Activated CD8-positive, alpha-beta T cell treated with anti-CD3 and anti-CD28 coated beads, Interleukin-2, amount 10 ng/mL, durations not matched to agents 7 days and 5 days (primary cell): ENCODE measurements at regions not wholly inside any gene's neighbourhood (a gene's known extent, or its start where the extent isn't known, plus 50 kb on each side); places are given as distances from the start of the nearest gene placed in this dataset.

Experiments
- ATAC-seq: fragments of 150-1000 bp; cut with Tn5 transposase; one replicate; pipeline ENCODE4 v1.10.0; 2021; ENCODE audit warnings: moderate library complexity
- CTCF ChIA-PET: fragments of 350-600 bp; sonication (Branson Sonifier 250); formaldehyde crosslinking; loops from one replicate; lab custom pipeline; 2021; ENCODE audit warnings: antibody characterized with exemption; lab: Charles Lee
- POLR2A ChIA-PET: fragments of 350-600 bp; sonication (Branson Sonifier 250); formaldehyde crosslinking; loops from one replicate; lab custom pipeline; 2021; ENCODE audit warnings: antibody characterized with exemption; lab: Charles Lee
- DNase-seq: peaks from one replicate; pipeline ENCODE4 v3.0.0-alpha.2; 2020
- H3K27ac Mint-ChIP-seq: one replicate; pipeline ENCODE4 v1.8.0; 2021; ENCODE audit warnings: mild to moderate bottlenecking, mixed read lengths
- H3K27me3 Mint-ChIP-seq: one replicate; pipeline ENCODE4 v1.8.0; 2021; ENCODE audit warnings: low read depth, mixed read lengths
- H3K36me3 Mint-ChIP-seq: one replicate; pipeline ENCODE4 v1.8.0; 2021; ENCODE audit warnings: low read depth, mixed read lengths
- H3K4me1 Mint-ChIP-seq: one replicate; pipeline ENCODE4 v1.8.0; 2021; ENCODE audit warnings: low read depth, mixed read lengths
- H3K4me3 Mint-ChIP-seq: one replicate; pipeline ENCODE4 v1.8.0; 2021; ENCODE audit warnings: mild to moderate bottlenecking, mixed read lengths
- H3K9me3 Mint-ChIP-seq: one replicate; pipeline ENCODE4 v1.8.0; 2022; ENCODE audit warnings: mixed read lengths; ENCODE audit not compliant: insufficient read depth

DNA sequence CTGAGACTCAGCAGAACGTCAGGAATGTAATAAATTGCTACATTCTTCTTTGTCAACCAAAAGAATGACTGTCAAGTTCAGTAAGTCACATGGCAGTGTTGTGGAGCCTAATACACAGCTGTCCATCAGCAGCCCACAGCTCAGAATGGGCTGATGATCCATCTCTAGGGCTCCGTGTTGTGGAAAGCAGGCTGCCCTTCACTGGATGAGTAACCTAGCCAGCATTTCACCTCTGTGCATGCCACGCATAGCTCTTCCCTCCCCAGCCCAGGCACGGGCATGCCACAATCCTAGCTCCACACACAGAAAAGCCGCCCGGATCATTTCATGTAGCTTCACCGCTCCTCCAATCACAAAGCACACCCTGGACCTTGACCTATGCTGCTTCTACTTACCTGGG is 878.0 kb upstream of the TMEM132C start:
- DNase-seq: no peak
- no peaks in the 10 kb centered on the region for H3K27me3 Mint-ChIP-seq
- ATAC-seq: no peak
- CTCF ChIA-PET: no interaction called here
- H3K4me3 Mint-ChIP-seq: no peak overlapping the region
- H3K4me1 Mint-ChIP-seq: no peaks in the 10 kb centered on the region
- H3K27ac Mint-ChIP-seq: no peak overlapping the region
- H3K9me3 Mint-ChIP-seq: no peaks in the 10 kb centered on the region
- no peaks in the 10 kb centered on the region for H3K36me3 Mint-ChIP-seq
- POLR2A ChIA-PET: no interaction called here

DNA sequence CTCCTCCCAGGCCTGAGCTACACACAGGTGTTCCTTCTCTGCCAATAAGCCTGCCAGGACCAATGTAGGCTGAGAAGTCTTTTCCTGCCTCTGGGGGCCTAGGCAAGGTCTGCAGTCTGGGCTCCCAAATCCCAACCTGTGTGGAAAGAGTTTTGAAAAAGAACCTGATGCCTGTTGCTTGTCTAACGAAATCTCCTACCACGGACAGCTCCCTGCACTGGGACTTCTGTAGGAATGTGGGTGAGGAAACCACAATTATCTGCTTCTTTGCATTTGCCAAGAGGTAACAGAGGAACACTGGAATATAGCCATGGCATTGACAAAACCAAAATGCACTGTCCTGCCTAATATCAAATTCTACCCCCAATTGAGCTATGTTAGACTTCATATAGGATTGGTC is 877.0 kb upstream of the TMEM132C start:
- ChIA-PET POLR2A (no interaction called here), CTCF (interaction anchor here (1.0 kb wide), 1 partner anchor 9 kb away, joined by 3 read pairs; no protein-coding TSS in a partner anchor)
- no peak overlapping the region for H3K4me3 Mint-ChIP-seq
- H3K4me1 Mint-ChIP-seq: no peaks in the 10 kb centered on the region
- no peak for ATAC-seq
- no peak for DNase-seq
- H3K36me3 Mint-ChIP-seq: no peaks in the 10 kb centered on the region
- H3K9me3 Mint-ChIP-seq: no peaks in the 10 kb centered on the region
- no peak overlapping the region for H3K27ac Mint-ChIP-seq
- no peaks in the 10 kb centered on the region for H3K27me3 Mint-ChIP-seq

DNA sequence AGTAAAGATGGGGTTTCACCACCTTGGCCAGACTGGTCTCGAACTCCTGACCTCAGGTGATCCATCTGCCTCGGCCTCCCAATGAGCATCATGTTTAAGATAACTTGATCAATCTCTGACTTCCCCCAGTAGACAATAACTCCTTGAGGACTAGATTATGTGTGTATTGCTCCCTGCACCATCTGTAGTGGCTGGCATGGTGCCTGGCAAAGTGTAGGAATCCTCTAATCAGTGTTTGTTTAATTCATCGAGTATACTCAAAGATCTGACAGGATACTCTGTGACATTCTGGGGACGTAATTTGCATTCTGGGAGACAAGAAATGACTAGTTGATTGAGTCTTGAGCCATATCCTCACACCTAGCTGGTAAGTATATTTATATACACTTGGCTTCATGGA is 873.5 kb upstream of the TMEM132C start:
- Mint-ChIP-seq H3K27me3 (no peaks in the 10 kb centered on the region), H3K9me3 (no peaks in the 10 kb centered on the region), H3K4me3 (no peak overlapping the region), H3K4me1 (no peaks in the 10 kb centered on the region), H3K27ac (no peak overlapping the region), H3K36me3 (no peaks in the 10 kb centered on the region)
- ChIA-PET POLR2A (no interaction called here), CTCF (no interaction called here)
- ATAC-seq (no peak), DNase-seq (no peak)

DNA sequence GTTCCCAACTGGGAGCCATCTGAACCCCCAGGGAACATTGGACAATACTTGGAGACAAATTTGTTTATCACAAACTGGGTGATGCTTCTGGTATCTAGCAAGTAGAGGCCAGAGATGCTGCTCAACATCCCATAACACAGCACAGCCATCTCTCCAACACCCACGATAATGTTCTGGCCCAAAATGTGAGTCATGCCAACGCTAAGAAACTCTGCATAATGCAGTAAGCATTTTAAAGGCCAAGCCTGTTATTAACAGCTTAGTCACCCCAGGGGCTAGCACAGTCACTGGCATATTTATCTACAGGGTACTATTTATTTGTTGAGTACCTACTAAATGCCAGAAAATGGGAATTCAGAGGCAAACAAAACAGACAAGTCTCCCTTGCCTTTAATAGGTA is 873.1 kb upstream of the TMEM132C start:
- Mint-ChIP-seq H3K27ac (no peak overlapping the region), H3K27me3 (no peaks in the 10 kb centered on the region), H3K4me1 (no peaks in the 10 kb centered on the region), H3K4me3 (no peak overlapping the region), H3K9me3 (no peaks in the 10 kb centered on the region), H3K36me3 (no peaks in the 10 kb centered on the region)
- ChIA-PET CTCF (no interaction called here), POLR2A (no interaction called here)
- ATAC-seq (no peak), DNase-seq (no peak)

DNA sequence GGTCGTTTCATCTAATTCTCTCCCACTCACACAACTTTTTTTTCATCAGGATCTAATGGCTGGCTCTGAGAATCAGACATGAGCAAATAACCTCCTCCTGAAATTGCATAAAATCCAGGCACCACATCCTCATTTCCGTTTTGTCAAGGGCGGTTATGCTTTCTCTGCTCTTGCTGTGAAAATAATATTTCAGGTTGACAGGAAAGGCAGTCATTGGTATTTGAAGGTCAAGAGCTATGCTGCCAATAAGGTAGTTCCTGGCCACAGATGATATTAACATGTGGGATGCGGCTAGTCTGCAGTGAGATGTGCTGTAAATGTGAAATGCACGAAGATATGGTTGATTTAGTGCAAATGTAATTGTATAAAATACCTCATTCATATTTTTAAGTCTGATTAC is 870.2 kb upstream of the TMEM132C start:
- ATAC-seq: no peak
- DNase-seq: no peak
- POLR2A ChIA-PET: no interaction called here
- H3K36me3 Mint-ChIP-seq: no peaks in the 10 kb centered on the region
- no peaks in the 10 kb centered on the region for H3K27me3 Mint-ChIP-seq
- no peak overlapping the region for H3K27ac Mint-ChIP-seq
- H3K4me1 Mint-ChIP-seq: no peaks in the 10 kb centered on the region
- H3K4me3 Mint-ChIP-seq: no peak overlapping the region
- H3K9me3 Mint-ChIP-seq: no peaks in the 10 kb centered on the region
- CTCF ChIA-PET: no interaction called here

DNA sequence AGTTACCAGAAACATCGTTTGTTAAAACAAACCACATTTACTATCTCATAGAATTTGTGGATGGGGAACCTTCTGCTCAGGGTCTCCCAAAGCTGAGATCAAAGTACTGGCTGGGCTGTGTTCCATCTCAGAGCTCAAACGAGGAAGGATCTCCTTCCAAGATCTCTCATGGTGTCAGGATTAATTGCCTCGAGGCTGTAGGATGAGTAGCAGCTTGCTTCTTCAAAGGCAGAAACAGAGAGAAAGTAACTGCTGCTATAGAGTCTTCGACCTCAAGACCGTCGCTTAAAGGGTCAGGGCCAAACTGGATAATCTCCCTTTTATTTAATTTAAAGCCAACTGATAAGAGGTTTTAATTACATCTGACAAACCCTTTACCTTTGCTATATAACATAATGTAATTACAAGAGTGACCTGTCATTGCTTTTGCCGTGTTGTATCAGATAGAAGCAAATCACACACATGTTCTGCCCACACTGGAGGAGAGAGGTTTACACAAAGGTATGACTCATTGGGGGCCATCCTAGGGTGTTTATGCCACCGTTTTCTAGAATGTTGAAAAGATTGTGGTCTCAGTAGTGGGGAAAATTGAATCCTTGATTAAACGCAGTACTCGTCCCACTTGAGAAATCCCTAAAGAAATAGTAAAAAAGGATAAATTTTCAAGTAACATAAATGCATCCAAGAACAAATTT is 868.8 kb upstream of the TMEM132C start:
- ChIA-PET CTCF (interaction anchor here (1.5 kb wide), 1 partner anchor 17 kb away, joined by 3 read pairs; no protein-coding TSS in a partner anchor), POLR2A (no interaction called here)
- no peaks in the 10 kb centered on the region for H3K4me1 Mint-ChIP-seq

DNA sequence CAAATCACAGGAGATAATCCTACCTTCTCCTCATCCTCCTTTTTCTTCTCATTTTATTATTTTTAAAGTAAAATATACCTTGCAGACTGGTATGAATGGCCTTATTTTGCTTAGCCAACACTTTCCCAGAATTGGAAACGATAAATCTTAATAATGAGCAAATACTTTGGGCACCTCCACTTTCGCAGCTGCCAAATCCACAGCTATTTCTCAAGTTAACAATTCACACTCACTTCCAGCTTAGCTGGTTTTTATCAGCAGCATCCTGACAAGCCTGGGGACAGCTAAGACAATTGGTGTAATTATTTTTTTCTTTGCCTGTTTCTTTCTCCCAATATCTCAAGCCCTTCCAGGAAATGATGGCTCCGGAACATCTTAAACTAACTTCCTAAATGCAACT is 867.5 kb upstream of the TMEM132C start:
- POLR2A ChIA-PET: no interaction called here
- no peaks in the 10 kb centered on the region for H3K4me1 Mint-ChIP-seq
- H3K4me3 Mint-ChIP-seq: no peak overlapping the region
- CTCF ChIA-PET: interaction anchor here (1.5 kb wide), 1 partner anchor 18 kb away, joined by 3 read pairs; no protein-coding TSS in a partner anchor
- H3K27ac Mint-ChIP-seq: no peak overlapping the region
- H3K36me3 Mint-ChIP-seq: no peaks in the 10 kb centered on the region
- no peaks in the 10 kb centered on the region for H3K9me3 Mint-ChIP-seq
- no peaks in the 10 kb centered on the region for H3K27me3 Mint-ChIP-seq
- ATAC-seq (no peak), DNase-seq (no peak)

More for the DNA sequence above, 868.8 kb upstream of the TMEM132C start:
- H3K27me3 Mint-ChIP-seq: no peaks in the 10 kb centered on the region
- H3K36me3 Mint-ChIP-seq: no peaks in the 10 kb centered on the region
- ATAC-seq: no peak
- no peak overlapping the region for H3K27ac Mint-ChIP-seq
- H3K4me3 Mint-ChIP-seq: no peak overlapping the region
- no peaks in the 10 kb centered on the region for H3K9me3 Mint-ChIP-seq
- no peak for DNase-seq

DNA sequence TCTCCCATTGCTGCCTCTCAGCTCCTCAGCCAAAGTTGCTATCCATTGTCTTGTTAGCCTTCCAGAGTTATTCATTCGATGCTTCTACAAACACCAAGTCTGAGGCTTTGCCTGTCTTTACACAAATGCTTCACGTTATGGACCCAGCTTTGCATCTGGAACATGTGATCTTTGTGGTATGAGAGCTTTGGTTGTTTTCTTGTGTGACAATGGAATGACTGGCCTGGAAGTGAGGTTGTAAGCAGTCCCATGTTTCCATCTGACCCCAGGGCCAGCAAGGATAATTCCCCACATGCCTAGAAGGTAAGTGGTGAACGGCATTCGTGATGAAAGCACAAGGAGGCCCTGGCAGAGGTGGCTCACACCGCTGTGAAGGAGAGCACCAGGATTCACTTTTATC is 866.7 kb upstream of the TMEM132C start:
- Mint-ChIP-seq H3K36me3 (no peaks in the 10 kb centered on the region), H3K9me3 (no peaks in the 10 kb centered on the region), H3K4me1 (no peaks in the 10 kb centered on the region), H3K27ac (no peak overlapping the region), H3K27me3 (no peaks in the 10 kb centered on the region), H3K4me3 (no peak overlapping the region)
- ATAC-seq: no peak
- ChIA-PET CTCF (no interaction called here), POLR2A (no interaction called here)
- DNase-seq: no peak

DNA sequence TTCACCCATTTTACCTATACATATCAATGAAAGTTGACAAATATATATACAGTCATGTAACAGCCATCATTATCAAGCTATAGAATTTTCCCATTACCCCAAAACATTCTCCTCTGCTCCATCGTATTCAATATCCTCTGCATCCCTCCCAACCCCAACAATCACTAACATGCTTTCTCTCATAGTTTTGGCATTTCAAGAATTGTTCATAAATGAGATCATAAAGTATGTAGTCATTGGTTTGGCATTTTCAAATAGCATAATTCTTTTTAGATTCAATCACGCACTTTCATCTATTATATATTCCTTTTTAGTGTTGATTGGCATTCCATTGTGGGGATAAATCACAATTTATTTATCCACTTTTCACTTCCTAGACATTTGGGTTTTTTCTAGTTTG is 866.0 kb upstream of the TMEM132C start:
- ATAC-seq: no peak
- POLR2A ChIA-PET: no interaction called here
- H3K4me1 Mint-ChIP-seq: no peaks in the 10 kb centered on the region
- H3K36me3 Mint-ChIP-seq: no peaks in the 10 kb centered on the region
- no peaks in the 10 kb centered on the region for H3K27me3 Mint-ChIP-seq
- H3K4me3 Mint-ChIP-seq: no peak overlapping the region
- no peaks in the 10 kb centered on the region for H3K9me3 Mint-ChIP-seq
- CTCF ChIA-PET: no interaction called here
- no peak overlapping the region for H3K27ac Mint-ChIP-seq
- no peak for DNase-seq

DNA sequence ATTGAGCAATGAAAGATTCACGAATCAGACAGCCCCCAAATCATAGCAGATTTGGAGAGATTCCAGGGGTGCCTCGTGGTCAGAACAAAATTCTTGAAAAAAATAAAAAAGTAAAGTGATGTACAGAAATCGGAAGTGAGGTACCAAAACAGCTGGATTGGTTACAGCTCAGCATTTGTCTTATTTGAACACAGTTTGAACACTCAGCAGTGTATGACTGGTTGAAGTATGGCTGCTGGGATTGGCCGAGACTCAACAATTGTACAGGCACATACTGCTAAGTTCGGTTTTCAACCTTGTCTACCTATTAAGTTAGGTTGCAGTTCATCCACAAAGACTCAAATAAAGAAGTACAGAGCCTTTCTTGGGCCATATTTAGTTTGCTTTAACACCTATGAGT is 865.4 kb upstream of the TMEM132C start:
- no peak for ATAC-seq
- no peaks in the 10 kb centered on the region for H3K36me3 Mint-ChIP-seq
- H3K4me3 Mint-ChIP-seq: no peak overlapping the region
- H3K4me1 Mint-ChIP-seq: no peaks in the 10 kb centered on the region
- no peaks in the 10 kb centered on the region for H3K27me3 Mint-ChIP-seq
- CTCF ChIA-PET: no interaction called here
- DNase-seq: no peak
- H3K9me3 Mint-ChIP-seq: no peaks in the 10 kb centered on the region
- no peak overlapping the region for H3K27ac Mint-ChIP-seq
- POLR2A ChIA-PET: no interaction called here

DNA sequence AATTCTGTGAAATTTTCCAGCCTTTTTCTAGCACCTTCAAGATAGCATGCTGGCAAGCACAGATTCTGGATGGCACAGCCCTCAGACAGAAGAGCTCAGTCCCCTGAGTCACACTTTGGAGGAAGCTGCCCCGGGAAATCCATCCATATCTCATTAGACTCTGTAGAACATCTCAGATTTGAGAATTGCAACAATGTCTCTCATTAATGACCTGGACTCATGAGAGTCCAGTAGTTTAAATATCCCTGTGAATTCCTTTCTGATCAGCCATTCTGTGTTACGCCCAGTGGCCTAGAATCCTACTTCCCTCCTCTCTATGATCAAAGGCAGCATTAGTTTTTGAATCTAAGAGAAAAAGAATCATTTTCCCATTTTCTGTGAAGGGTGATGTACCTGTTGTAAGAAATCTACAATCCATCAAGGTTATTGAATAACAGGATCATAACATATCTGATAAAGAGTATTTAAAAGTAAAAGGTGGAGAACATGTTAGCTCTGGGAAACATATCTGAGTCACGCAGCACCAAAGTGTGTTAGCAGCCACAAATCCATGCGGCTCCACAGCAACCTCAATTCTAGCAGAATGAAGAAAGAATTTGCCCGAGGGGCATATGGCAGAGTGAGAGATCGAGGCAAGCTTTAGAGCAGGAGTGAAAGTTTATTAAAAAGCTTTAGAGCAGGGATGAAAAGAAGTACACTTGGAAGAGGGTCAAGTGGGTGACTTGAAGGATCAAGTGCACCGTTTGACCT is 855.6 kb upstream of the TMEM132C start:
- H3K4me1 Mint-ChIP-seq: no peaks in the 10 kb centered on the region
- POLR2A ChIA-PET: interaction anchor here (0.6 kb wide), 1 partner anchor 11 kb away, joined by 5 read pairs; no protein-coding TSS in a partner anchor
- H3K27me3 Mint-ChIP-seq: no peaks in the 10 kb centered on the region
- no peak overlapping the region for H3K27ac Mint-ChIP-seq
- H3K36me3 Mint-ChIP-seq: no peaks in the 10 kb centered on the region
- H3K4me3 Mint-ChIP-seq: no peak overlapping the region
- ATAC-seq (no peak), DNase-seq (no peak)
- no peaks in the 10 kb centered on the region for H3K9me3 Mint-ChIP-seq
- CTCF ChIA-PET: interaction anchor here (1.1 kb wide), 1 partner anchor 30 kb away, joined by 4 read pairs; no protein-coding TSS in a partner anchor

DNA sequence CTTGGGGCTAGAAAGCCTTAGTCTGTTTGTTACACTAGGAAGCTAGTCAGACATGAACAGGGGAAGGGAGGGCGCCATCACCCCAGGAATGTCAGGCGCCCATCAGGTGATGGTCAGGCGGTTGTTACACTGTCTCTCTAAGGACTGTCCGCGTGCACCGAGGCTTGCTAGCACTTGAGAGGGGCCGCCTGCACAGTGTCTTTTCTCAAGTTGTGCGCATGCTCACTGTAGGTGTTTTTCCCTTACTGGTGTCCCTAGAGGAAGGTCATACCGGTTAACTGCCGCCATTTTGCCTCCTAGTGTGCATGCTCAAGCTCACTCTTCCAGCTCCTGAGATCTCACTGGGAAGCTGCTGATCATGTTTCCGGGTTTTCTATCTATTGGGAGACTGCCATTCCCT is 855.0 kb upstream of the TMEM132C start:
- CTCF ChIA-PET: no interaction called here
- H3K4me1 Mint-ChIP-seq: no peaks in the 10 kb centered on the region
- H3K27ac Mint-ChIP-seq: no peak overlapping the region
- ATAC-seq (no peak), DNase-seq (no peak)
- POLR2A ChIA-PET: no interaction called here
- no peaks in the 10 kb centered on the region for H3K9me3 Mint-ChIP-seq
- no peaks in the 10 kb centered on the region for H3K27me3 Mint-ChIP-seq
- no peak overlapping the region for H3K4me3 Mint-ChIP-seq
- no peaks in the 10 kb centered on the region for H3K36me3 Mint-ChIP-seq
